ENCODE measurements at regions not wholly inside any gene's neighbourhood (a gene's known extent, or its start where the extent isn't known, plus 50 kb on each side); places are given as distances from the start of the nearest gene placed in this dataset.

- no peak for DNase-seq (ENCODE audit: low spot score)
These were observed 131.2 kb upstream of the HDAC9 start for GRCh38 chr7:18364396-18364795.

- no peak for DNase-seq (ENCODE audit: low spot score)
These were observed 129.2 kb upstream of the HDAC9 start for GRCh38 chr7:18366394-18366793.

- DNase-seq (ENCODE audit: low spot score), result no peak
These were observed 126.5 kb upstream of the HDAC9 start for GRCh38 chr7:18369011-18369410.

- DNase-seq (ENCODE audit: low spot score), result no peak
These were observed 124.9 kb upstream of the HDAC9 start for GRCh38 chr7:18370633-18371032.

- DNase-seq (ENCODE audit: low spot score), result no peak
These were observed 116.5 kb upstream of the HDAC9 start for GRCh38 chr7:18378989-18379605.

- DNase-seq (ENCODE audit: low spot score), result no peak
These were observed 110.9 kb upstream of the HDAC9 start for GRCh38 chr7:18384491-18385143.

- no peak for DNase-seq (ENCODE audit: low spot score)
These were observed 108.9 kb upstream of the HDAC9 start for GRCh38 chr7:18386607-18387006.

GRCh38 chr7:18387191-18387735 is 108.3 kb upstream of the HDAC9 start:
- no peak for DNase-seq (ENCODE audit: low spot score)

GRCh38 chr7:18390535-18390907 is 105.0 kb upstream of the HDAC9 start:
- no peak for DNase-seq (ENCODE audit: low spot score)

- no peak for DNase-seq (ENCODE audit: low spot score)
These were observed 102.0 kb upstream of the HDAC9 start for GRCh38 chr7:18393465-18394118.

- no peak for DNase-seq (ENCODE audit: low spot score)
These were observed 99.7 kb upstream of the HDAC9 start for GRCh38 chr7:18395868-18396267.

GRCh38 chr7:18396953-18397352 is 98.6 kb upstream of the HDAC9 start:
- DNase-seq (ENCODE audit: low spot score), result no peak

- no peak for DNase-seq (ENCODE audit: low spot score)
These were observed 95.9 kb upstream of the HDAC9 start for GRCh38 chr7:18399436-18400235.

GRCh38 chr7:18400275-18400674 is 95.3 kb upstream of the HDAC9 start:
- DNase-seq (ENCODE audit: low spot score), result no peak

- DNase-seq (ENCODE audit: low spot score), result no peak
These were observed 94.8 kb upstream of the HDAC9 start for GRCh38 chr7:18400726-18401125.

- no peak for DNase-seq (ENCODE audit: low spot score)
These were observed 93.8 kb upstream of the HDAC9 start for GRCh38 chr7:18401757-18402156.

- DNase-seq (ENCODE audit: low spot score), result no peak
These were observed 92.9 kb upstream of the HDAC9 start for GRCh38 chr7:18402488-18403183.

GRCh38 chr7:18405726-18406125 is 89.8 kb upstream of the HDAC9 start:
- no peak for DNase-seq (ENCODE audit: low spot score)

- DNase-seq (ENCODE audit: low spot score), result no peak
These were observed 88.2 kb upstream of the HDAC9 start for GRCh38 chr7:18407385-18407784.

GRCh38 chr7:18408461-18408860 is 87.1 kb upstream of the HDAC9 start:
- DNase-seq (ENCODE audit: low spot score), result no peak

GRCh38 chr7:18408868-18409267 is 86.7 kb upstream of the HDAC9 start:
- DNase-seq (ENCODE audit: low spot score), result no peak

GRCh38 chr7:18413447-18413846 is 82.1 kb upstream of the HDAC9 start:
- DNase-seq (ENCODE audit: low spot score), result no peak

Measured in CD4-positive, alpha-beta T cell treated with Interleukin-15 for 4 hours (primary cell).